NT2/D1 (cell line): ENCODE measurements at regions not wholly inside any gene's neighbourhood (a gene's known extent, or its start where the extent isn't known, plus 50 kb on each side); places are given as distances from the start of the nearest gene placed in this dataset.

Experiments
- YY1 ChIP-seq: IDR thresholded peaks from 2 replicates; pipeline ENCODE4 v1.6.1; 2011; ENCODE audit not compliant: insufficient read length, insufficient read depth
- ZNF274 ChIP-seq: IDR thresholded peaks from 2 replicates; pipeline ENCODE4 v1.6.1; 2011; ENCODE audit warnings: mild to moderate bottlenecking, low read depth, low read length

GRCh38 chr2:18440777-18441176, 119.7 kb downstream of the RDH14 start:
- TF ChIP-seq YY1 (no peak), ZNF274 (no peak)
